GM20000 (cell line): ENCODE measurements at regions not wholly inside any gene's neighbourhood (a gene's known extent, or its start where the extent isn't known, plus 50 kb on each side); places are given as distances from the start of the nearest gene placed in this dataset.

Source experiments
- DNase-seq: peaks from one replicate; pipeline ENCODE4 v3.0.0; 2012; ENCODE audit warnings: low spot score
- TF ChIP-seq, protein P1 (sequence below): IDR thresholded peaks from 2 replicates; pipeline ENCODE4 v1.5.1; 2012; ENCODE audit warnings: mild to moderate bottlenecking, control low read depth; ENCODE audit errors: extremely low read depth, missing control alignments

DNA sequence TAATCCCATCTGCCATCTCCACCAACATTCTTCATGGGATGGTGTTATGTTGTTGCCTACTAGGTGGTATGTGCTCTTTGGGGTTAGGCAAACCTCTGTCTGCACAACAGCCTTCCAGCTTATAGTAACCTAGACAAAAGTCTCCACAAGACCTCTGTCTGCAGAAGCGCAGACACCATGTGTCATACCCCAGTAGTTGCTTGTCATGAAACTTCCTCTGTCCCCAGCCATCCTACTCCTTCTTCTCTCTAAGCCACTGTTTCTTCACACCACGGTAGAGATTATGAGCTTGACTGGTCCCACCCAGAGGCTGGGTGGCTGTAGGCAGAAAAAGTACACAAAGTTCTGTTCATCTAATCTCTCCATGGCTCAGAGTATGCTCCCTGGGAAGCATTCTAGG, 100.3 kb downstream of the MAF start:
- no peak for DNase-seq
- TF ChIP-seq, protein P1, sequence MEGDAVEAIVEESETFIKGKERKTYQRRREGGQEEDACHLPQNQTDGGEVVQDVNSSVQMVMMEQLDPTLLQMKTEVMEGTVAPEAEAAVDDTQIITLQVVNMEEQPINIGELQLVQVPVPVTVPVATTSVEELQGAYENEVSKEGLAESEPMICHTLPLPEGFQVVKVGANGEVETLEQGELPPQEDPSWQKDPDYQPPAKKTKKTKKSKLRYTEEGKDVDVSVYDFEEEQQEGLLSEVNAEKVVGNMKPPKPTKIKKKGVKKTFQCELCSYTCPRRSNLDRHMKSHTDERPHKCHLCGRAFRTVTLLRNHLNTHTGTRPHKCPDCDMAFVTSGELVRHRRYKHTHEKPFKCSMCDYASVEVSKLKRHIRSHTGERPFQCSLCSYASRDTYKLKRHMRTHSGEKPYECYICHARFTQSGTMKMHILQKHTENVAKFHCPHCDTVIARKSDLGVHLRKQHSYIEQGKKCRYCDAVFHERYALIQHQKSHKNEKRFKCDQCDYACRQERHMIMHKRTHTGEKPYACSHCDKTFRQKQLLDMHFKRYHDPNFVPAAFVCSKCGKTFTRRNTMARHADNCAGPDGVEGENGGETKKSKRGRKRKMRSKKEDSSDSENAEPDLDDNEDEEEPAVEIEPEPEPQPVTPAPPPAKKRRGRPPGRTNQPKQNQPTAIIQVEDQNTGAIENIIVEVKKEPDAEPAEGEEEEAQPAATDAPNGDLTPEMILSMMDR = no peak

- TF ChIP-seq, protein P1 = no peak
- no peak for DNase-seq
Measured at GRCh38 chr16:79498928-79499327, 101.6 kb downstream of the MAF start.

DNA sequence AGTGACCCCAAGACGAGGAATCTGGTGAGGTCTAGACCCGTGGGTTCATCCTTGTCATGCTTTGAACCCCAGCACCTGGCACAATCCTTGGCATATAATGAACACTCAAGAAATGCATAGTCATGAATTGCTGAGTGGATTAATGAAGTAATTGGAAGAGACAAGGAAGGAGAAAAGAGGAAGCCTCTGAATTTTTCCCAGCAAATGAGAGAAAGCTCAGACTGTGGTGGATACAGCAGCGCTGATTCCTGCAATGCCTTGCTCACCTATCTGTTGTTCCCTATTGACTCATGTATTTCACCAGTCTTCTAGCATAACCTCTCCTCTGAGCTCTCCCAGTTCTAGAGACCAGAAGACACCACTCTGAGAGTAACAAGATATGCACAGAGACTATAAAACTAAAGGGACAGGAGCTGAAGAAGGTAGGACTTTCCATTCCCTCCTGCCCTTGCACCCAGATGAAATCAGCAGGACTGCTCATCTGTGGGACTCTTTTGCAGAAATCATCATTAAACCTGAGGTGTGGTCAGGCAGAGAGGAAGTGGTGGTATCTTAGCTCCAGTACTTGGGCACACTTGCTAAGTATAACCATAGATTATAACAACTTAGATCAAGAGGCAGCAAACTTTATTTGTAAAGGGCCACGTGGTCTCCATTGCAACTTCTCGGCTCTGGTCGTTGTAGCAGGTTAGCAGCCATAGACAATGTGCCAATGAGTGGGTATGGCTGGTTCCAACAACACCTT, 102.8 kb downstream of the MAF start:
- TF ChIP-seq, protein P1 = no peak
- DNase-seq = no peak

DNA sequence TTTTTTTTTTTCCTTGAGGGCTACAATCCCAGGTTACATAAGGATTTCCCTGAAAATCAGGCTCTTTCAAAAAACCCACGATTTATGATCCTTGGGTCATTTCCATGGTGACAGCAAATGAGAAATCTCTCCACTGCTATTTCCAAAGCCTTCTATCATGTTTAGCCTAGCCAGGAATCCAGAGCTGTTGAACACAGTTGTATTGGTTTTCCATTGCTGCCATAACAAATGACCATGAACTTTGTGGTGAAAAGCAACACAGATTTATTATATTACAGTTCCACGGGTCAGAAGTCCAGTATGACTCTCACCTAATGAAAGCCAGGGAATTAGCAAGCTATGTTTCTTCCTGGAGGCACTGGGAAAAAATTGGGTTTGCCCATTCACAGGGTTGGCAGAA, 106.6 kb downstream of the MAF start:
- TF ChIP-seq, protein P1 = no peak
- no peak for DNase-seq

DNA sequence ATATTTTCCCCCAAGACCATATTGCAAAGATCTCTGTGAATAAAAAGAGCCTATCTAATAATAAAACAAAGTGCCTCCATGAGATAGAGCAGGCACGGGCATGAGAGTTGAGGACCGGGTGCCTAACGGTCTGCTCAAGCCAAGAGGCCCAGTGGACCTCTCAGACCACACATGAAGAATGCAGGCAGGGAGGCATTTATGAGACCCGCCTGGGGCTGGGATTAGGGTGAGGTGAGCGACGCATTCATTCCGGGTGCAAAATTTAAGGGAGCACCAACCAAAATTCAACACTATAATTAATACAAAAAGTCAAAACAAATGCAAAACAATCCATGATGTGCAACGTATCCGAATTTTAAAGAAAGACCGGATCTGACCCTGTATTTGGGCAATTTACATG, 108.5 kb downstream of the MAF start:
- TF ChIP-seq, protein P1 = no peak
- no peak for DNase-seq

DNA sequence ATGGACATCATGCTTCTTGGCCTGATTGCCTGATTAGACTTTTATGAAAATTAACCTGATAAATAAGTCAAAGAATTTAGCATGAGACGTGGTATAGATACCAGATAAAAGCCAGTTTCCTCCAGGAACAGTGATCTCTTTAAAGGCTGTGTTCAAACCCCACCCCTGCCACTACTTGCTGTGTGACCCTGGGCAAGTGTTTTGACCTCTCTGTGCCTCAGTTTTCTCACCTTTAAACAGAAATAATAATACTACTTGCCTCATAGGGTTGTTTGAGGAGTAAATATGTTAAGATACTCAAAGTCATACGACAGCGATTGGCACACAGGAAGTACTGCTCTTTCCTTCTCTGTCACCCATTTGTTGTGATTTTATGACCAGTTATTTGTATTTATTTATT, 115.5 kb downstream of the MAF start:
- TF ChIP-seq, protein P1 = no peak
- DNase-seq = no peak

- TF ChIP-seq, protein P1 = no peak
Measured at GRCh38 chr16:79484237-79484636, 116.3 kb downstream of the MAF start.

More at GRCh38 chr16:79484237-79484636, 116.3 kb downstream of the MAF start:
- DNase-seq = no peak
